Activated CD4-positive, alpha-beta T cell treated with anti-CD3 and anti-CD28 coated beads for 48 hours (primary cell): ENCODE measurements at regions not wholly inside any gene's neighbourhood (a gene's known extent, or its start where the extent isn't known, plus 50 kb on each side); places are given as distances from the start of the nearest gene placed in this dataset.
A peak's percentile ranks its signal among the peaks of the same experiment; 100 is the strongest.
"Not testable (repeated sequence)": the region's sequence is repeated elsewhere in the genome, so short reads cannot be mapped to it uniquely, and the experiment has no call there.

Source experiments
- DNase-seq: peaks from one replicate; pipeline ENCODE4 v3.0.0-alpha.2; 2020

GRCh38 chr2:393711-394696 is 106.1 kb upstream of the ALKAL2 start:
- peak; percentile 70 for DNase-seq

GRCh38 chr2:392926-393280 is 105.0 kb upstream of the ALKAL2 start:
- DNase-seq = no peak

GRCh38 chr2:392181-392925 is 104.5 kb upstream of the ALKAL2 start:
- DNase-seq = no peak

GRCh38 chr2:391696-392095 is 103.8 kb upstream of the ALKAL2 start:
- DNase-seq = no peak

GRCh38 chr2:390959-391358 is 103.1 kb upstream of the ALKAL2 start:
- no peak for DNase-seq

- DNase-seq = not testable (repeated sequence)
Observed at GRCh38 chr2:389985-390384, 102.1 kb upstream of the ALKAL2 start.

- not testable (repeated sequence) for DNase-seq
Observed at GRCh38 chr2:388752-389151, 100.9 kb upstream of the ALKAL2 start.

- no peak for DNase-seq
Observed at GRCh38 chr2:387980-388421, 100.1 kb upstream of the ALKAL2 start.

GRCh38 chr2:386406-387103 is 98.7 kb upstream of the ALKAL2 start:
- no peak for DNase-seq

GRCh38 chr2:385785-386184 is 97.9 kb upstream of the ALKAL2 start:
- DNase-seq = no peak

GRCh38 chr2:385061-385460 is 97.2 kb upstream of the ALKAL2 start:
- no peak for DNase-seq

GRCh38 chr2:383888-384287 is 96.0 kb upstream of the ALKAL2 start:
- no peak for DNase-seq

GRCh38 chr2:383178-383577 is 95.3 kb upstream of the ALKAL2 start:
- DNase-seq = no peak

GRCh38 chr2:382728-383022 is 94.8 kb upstream of the ALKAL2 start:
- no peak for DNase-seq

GRCh38 chr2:381941-382727 is 94.2 kb upstream of the ALKAL2 start:
- DNase-seq = no peak

- DNase-seq = no peak
Observed at GRCh38 chr2:381181-381580, 93.3 kb upstream of the ALKAL2 start.

- DNase-seq = no peak
Observed at GRCh38 chr2:380772-381171, 92.9 kb upstream of the ALKAL2 start.

GRCh38 chr2:380221-380620 is 92.3 kb upstream of the ALKAL2 start:
- DNase-seq = no peak

- no peak for DNase-seq
Observed at GRCh38 chr2:379778-380177, 91.9 kb upstream of the ALKAL2 start.

GRCh38 chr2:378364-378763 is 90.5 kb upstream of the ALKAL2 start:
- no peak for DNase-seq

GRCh38 chr2:377414-377813 is 89.5 kb upstream of the ALKAL2 start:
- DNase-seq = no peak

GRCh38 chr2:375956-376307 is 88.0 kb upstream of the ALKAL2 start:
- DNase-seq = no peak
